HG03457 (cell line): ENCODE measurements at regions not wholly inside any gene's neighbourhood (a gene's known extent, or its start where the extent isn't known, plus 50 kb on each side); places are given as distances from the start of the nearest gene placed in this dataset.
"Not testable (repeated sequence)": the region's sequence is repeated elsewhere in the genome, so short reads cannot be mapped to it uniquely, and the experiment has no call there.

Source experiments
- ATAC-seq: cut with Tn5 transposase; IDR thresholded peaks from one replicate; pipeline ENCODE4 v1.9.1; 2021; ENCODE audit warnings: moderate number of reproducible peaks; ENCODE audit not compliant: unreplicated experiment

- ATAC-seq, result no peak
Measured at GRCh38 chr12:125856896-125857295, 791.7 kb downstream of the AACS start.

GRCh38 chr12:125860672-125861288 is 795.5 kb downstream of the AACS start:
- no peak for ATAC-seq

GRCh38 chr12:125861299-125862281 is 796.4 kb downstream of the AACS start:
- ATAC-seq, result no peak

- not testable (repeated sequence) for ATAC-seq
Measured at GRCh38 chr12:125865236-125865635, 800.0 kb downstream of the AACS start.

- no peak for ATAC-seq
Measured at GRCh38 chr12:125871811-125872594, 806.8 kb downstream of the AACS start.

- ATAC-seq, result no peak
Measured at GRCh38 chr12:125873016-125873415, 807.8 kb downstream of the AACS start.

- no peak for ATAC-seq
Measured at GRCh38 chr12:125878483-125878882, 813.2 kb downstream of the AACS start.

GRCh38 chr12:125882141-125882540 is 816.9 kb downstream of the AACS start:
- ATAC-seq, result no peak

GRCh38 chr12:125888921-125889320 is 823.7 kb downstream of the AACS start:
- ATAC-seq, result no peak

- no peak for ATAC-seq
Measured at GRCh38 chr12:125889742-125890141, 824.5 kb downstream of the AACS start.

GRCh38 chr12:125890366-125890905 is 825.2 kb downstream of the AACS start:
- ATAC-seq, result no peak

- ATAC-seq, result no peak
Measured at GRCh38 chr12:125890971-125891370, 825.7 kb downstream of the AACS start.

GRCh38 chr12:125892276-125892675 is 827.0 kb downstream of the AACS start:
- ATAC-seq, result no peak

- no peak for ATAC-seq
Measured at GRCh38 chr12:125902991-125903390, 837.8 kb downstream of the AACS start.

- ATAC-seq, result no peak
Measured at GRCh38 chr12:125907351-125907750, 842.1 kb downstream of the AACS start.

GRCh38 chr12:125919856-125920470 is 854.7 kb downstream of the AACS start:
- no peak for ATAC-seq

GRCh38 chr12:125922330-125922729 is 857.1 kb downstream of the AACS start:
- ATAC-seq, result no peak

- no peak for ATAC-seq
Measured at GRCh38 chr12:125936502-125936901, 871.3 kb downstream of the AACS start.

- ATAC-seq, result no peak
Measured at GRCh38 chr12:125944446-125944845, 879.2 kb downstream of the AACS start.

- ATAC-seq, result no peak
Measured at GRCh38 chr12:125949471-125949870, 884.2 kb downstream of the AACS start.

GRCh38 chr12:125954362-125954761 is 889.1 kb downstream of the AACS start:
- ATAC-seq, result no peak
